Activated CD8-positive, alpha-beta memory T cell treated with anti-CD3 and anti-CD28 coated beads, Interleukin-2, amount 50 U/mL, for 1 hour (primary cell): ENCODE measurements at regions not wholly inside any gene's neighbourhood (a gene's known extent, or its start where the extent isn't known, plus 50 kb on each side); places are given as distances from the start of the nearest gene placed in this dataset.
"Not testable (repeated sequence)": the region's sequence is repeated elsewhere in the genome, so short reads cannot be mapped to it uniquely, and the experiment has no call there.

Source experiments
- DNase-seq: peaks from one replicate; pipeline ENCODE4 v3.0.0-alpha.2; 2020; ENCODE audit errors: extremely low read depth

GRCh38 chr3:15989419-15989818 lies 185.1 kb upstream of the GALNT15 start:
- no peak for DNase-seq

- DNase-seq: not testable (repeated sequence)
Measured at GRCh38 chr3:15993660-15994059, 180.8 kb upstream of the GALNT15 start.

- not testable (repeated sequence) for DNase-seq
Measured at GRCh38 chr3:15996496-15996895, 178.0 kb upstream of the GALNT15 start.

GRCh38 chr3:15997274-15997943 lies 177.1 kb upstream of the GALNT15 start:
- DNase-seq: no peak

GRCh38 chr3:15998911-15999310 lies 175.6 kb upstream of the GALNT15 start:
- no peak for DNase-seq

GRCh38 chr3:16004812-16005211 lies 169.7 kb upstream of the GALNT15 start:
- no peak for DNase-seq

GRCh38 chr3:16011376-16011775 lies 163.1 kb upstream of the GALNT15 start:
- no peak for DNase-seq

- DNase-seq: no peak
Measured at GRCh38 chr3:16012086-16012485, 162.4 kb upstream of the GALNT15 start.

- DNase-seq: no peak
Measured at GRCh38 chr3:16013568-16013967, 160.9 kb upstream of the GALNT15 start.

GRCh38 chr3:16021801-16022200 lies 152.7 kb upstream of the GALNT15 start:
- not testable (repeated sequence) for DNase-seq

- DNase-seq: not testable (repeated sequence)
Measured at GRCh38 chr3:16023881-16024280, 150.6 kb upstream of the GALNT15 start.

GRCh38 chr3:16024548-16024947 lies 149.9 kb upstream of the GALNT15 start:
- DNase-seq: no peak

- no peak for DNase-seq
Measured at GRCh38 chr3:16026753-16027152, 147.7 kb upstream of the GALNT15 start.

GRCh38 chr3:16028604-16029003 lies 145.9 kb upstream of the GALNT15 start:
- no peak for DNase-seq

- DNase-seq: no peak
Measured at GRCh38 chr3:16030342-16030741, 144.1 kb upstream of the GALNT15 start.

GRCh38 chr3:16031434-16031833 lies 143.0 kb upstream of the GALNT15 start:
- DNase-seq: no peak

- DNase-seq: no peak
Measured at GRCh38 chr3:16033889-16034687, 140.4 kb upstream of the GALNT15 start.

- DNase-seq: no peak
Measured at GRCh38 chr3:16040991-16041390, 133.5 kb upstream of the GALNT15 start.

GRCh38 chr3:16048435-16049318 lies 125.8 kb upstream of the GALNT15 start:
- peak; percentile 4 for DNase-seq

- DNase-seq: no peak
Measured at GRCh38 chr3:16050641-16051467, 123.6 kb upstream of the GALNT15 start.

GRCh38 chr3:16051691-16052090 lies 122.8 kb upstream of the GALNT15 start:
- DNase-seq: no peak
